Left lobe of liver (tissue), 2 donors: ENCODE measurements at regions not wholly inside any gene's neighbourhood (a gene's known extent, or its start where the extent isn't known, plus 50 kb on each side); places are given as distances from the start of the nearest gene placed in this dataset.

Experiments used
- ATAC-seq: fragments of 200-7000 bp; cut with Tn5 transposase; one replicate; pipeline ENCODE4 v1.9.1; 2020; ENCODE audit warnings: mild to moderate bottlenecking, moderate library complexity
- DNase-seq: peaks from one replicate; pipeline ENCODE4 v3.0.0-alpha.2; 2020; ENCODE audit warnings: low spot score
- donor health status: DM: no; HTN: no; CAD: no; lungs with moderate emphysema.
- donor health status: DM: no; HTN: yes; CAD: no.

GRCh38 chr16:82504836-82505235 lies 121.9 kb upstream of the CDH13 start:
- ATAC-seq: no peak
- DNase-seq: no peak

GRCh38 chr16:82499302-82499701 lies 127.5 kb upstream of the CDH13 start:
- no peak for ATAC-seq

GRCh38 chr16:82497139-82497538 lies 129.6 kb upstream of the CDH13 start:
- ATAC-seq (no peak), DNase-seq (no peak)

More at GRCh38 chr16:82499302-82499701, 127.5 kb upstream of the CDH13 start:
- no peak for DNase-seq

- ATAC-seq (no peak), DNase-seq (no peak)
These were observed 138.3 kb upstream of the CDH13 start for GRCh38 chr16:82488460-82488859.

- ATAC-seq: no peak
These were observed 145.3 kb upstream of the CDH13 start for GRCh38 chr16:82481455-82481854.

GRCh38 chr16:82476786-82477185 lies 150.0 kb upstream of the CDH13 start:
- no peak for ATAC-seq
- DNase-seq: no peak

More at GRCh38 chr16:82481455-82481854, 145.3 kb upstream of the CDH13 start:
- no peak for DNase-seq

- ATAC-seq (peak; percentile 93), DNase-seq (peak; percentile 47)
These were observed 156.1 kb upstream of the CDH13 start for GRCh38 chr16:82470620-82471152.

- ATAC-seq: no peak
- DNase-seq: no peak
These were observed 156.8 kb upstream of the CDH13 start for GRCh38 chr16:82470016-82470415.

GRCh38 chr16:82464187-82464586 lies 162.6 kb upstream of the CDH13 start:
- DNase-seq (no peak), ATAC-seq (no peak)

- ATAC-seq (no peak), DNase-seq (no peak)
These were observed 166.0 kb upstream of the CDH13 start for GRCh38 chr16:82460766-82461165.

- ATAC-seq (no peak), DNase-seq (no peak)
These were observed 167.1 kb upstream of the CDH13 start for GRCh38 chr16:82459580-82460256.

GRCh38 chr16:82456683-82457082 lies 170.1 kb upstream of the CDH13 start:
- peak; percentile 99 for ATAC-seq
- peak; percentile 47 for DNase-seq

GRCh38 chr16:82454566-82454965 lies 172.2 kb upstream of the CDH13 start:
- DNase-seq: no peak
- ATAC-seq: no peak

- DNase-seq: no peak
- ATAC-seq: no peak
These were observed 172.6 kb upstream of the CDH13 start for GRCh38 chr16:82454152-82454551.

- ATAC-seq (no peak), DNase-seq (no peak)
These were observed 174.6 kb upstream of the CDH13 start for GRCh38 chr16:82452004-82452756.

GRCh38 chr16:82451449-82451848 lies 175.3 kb upstream of the CDH13 start:
- DNase-seq: no peak
- ATAC-seq: no peak

GRCh38 chr16:82440336-82440735 lies 186.4 kb upstream of the CDH13 start:
- no peak for DNase-seq
- ATAC-seq: no peak

GRCh38 chr16:82439678-82440293 lies 187.0 kb upstream of the CDH13 start:
- no peak for DNase-seq
- ATAC-seq: peak; percentile 59

- ATAC-seq: no peak
- no peak for DNase-seq
These were observed 193.7 kb upstream of the CDH13 start for GRCh38 chr16:82433042-82433441.

GRCh38 chr16:82432261-82432660 lies 194.5 kb upstream of the CDH13 start:
- DNase-seq: no peak
- ATAC-seq: no peak

- no peak for ATAC-seq
- DNase-seq: no peak
These were observed 201.1 kb upstream of the CDH13 start for GRCh38 chr16:82425661-82426060.

GRCh38 chr16:82421851-82422250 lies 204.9 kb upstream of the CDH13 start:
- ATAC-seq: no peak
- no peak for DNase-seq
